Kidney epithelial cell (primary cell): ENCODE measurements at regions not wholly inside any gene's neighbourhood (a gene's known extent, or its start where the extent isn't known, plus 50 kb on each side); places are given as distances from the start of the nearest gene placed in this dataset.
"Not testable (repeated sequence)": the region's sequence is repeated elsewhere in the genome, so short reads cannot be mapped to it uniquely, and the experiment has no call there.

Experiments used
- DNase-seq: peaks from one replicate; pipeline ENCODE4 v3.0.0-alpha.2; 2010; ENCODE audit warnings: low read depth
- H3K27me3 ChIP-seq: 2 replicates; pipeline ENCODE4 v1.6.0; 2011; ENCODE audit warnings: low read length; ENCODE audit not compliant: control insufficient read depth, insufficient read depth
- H3K36me3 ChIP-seq: 2 replicates; pipeline ENCODE4 v1.5.1; 2011; ENCODE audit warnings: low read length; ENCODE audit not compliant: control insufficient read depth, insufficient read depth
- H3K4me3 ChIP-seq: 2 replicates; pipeline ENCODE4 v1.5.1; 2011; ENCODE audit warnings: low read depth, mild to moderate bottlenecking, control low read depth, low read length
- TF ChIP-seq, protein P1 (sequence below): IDR thresholded peaks from 2 replicates; pipeline ENCODE4 v1.5.1; 2011; ENCODE audit warnings: mild to moderate bottlenecking, moderate library complexity, low read length, control low read depth, inconsistent platforms; ENCODE audit not compliant: insufficient read depth, poor library complexity, severe bottlenecking

DNA sequence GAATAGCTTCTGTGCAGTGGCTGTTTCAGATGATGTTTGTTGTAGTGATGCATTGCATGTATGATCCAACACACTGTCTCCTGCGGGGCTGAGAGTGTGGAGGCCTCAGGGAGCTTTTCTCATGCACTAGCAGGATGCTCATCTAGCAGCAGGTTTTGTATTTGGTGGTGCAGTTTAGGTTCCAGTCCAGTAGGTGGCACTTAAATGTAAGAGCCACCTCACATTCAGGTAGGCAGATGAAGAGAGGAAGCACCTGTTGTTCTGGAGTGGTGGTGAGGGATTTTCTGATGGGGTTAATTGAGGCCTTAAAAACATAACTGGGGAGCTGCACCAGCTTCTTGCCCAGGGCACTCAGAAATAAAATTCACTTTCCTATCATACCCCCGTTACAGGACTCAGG lies 300.9 kb downstream of the SPIN4 start:
- no peak overlapping the region for H3K4me3 ChIP-seq
- H3K27me3 ChIP-seq: no peaks in the 10 kb centered on the region
- TF ChIP-seq, protein P1, sequence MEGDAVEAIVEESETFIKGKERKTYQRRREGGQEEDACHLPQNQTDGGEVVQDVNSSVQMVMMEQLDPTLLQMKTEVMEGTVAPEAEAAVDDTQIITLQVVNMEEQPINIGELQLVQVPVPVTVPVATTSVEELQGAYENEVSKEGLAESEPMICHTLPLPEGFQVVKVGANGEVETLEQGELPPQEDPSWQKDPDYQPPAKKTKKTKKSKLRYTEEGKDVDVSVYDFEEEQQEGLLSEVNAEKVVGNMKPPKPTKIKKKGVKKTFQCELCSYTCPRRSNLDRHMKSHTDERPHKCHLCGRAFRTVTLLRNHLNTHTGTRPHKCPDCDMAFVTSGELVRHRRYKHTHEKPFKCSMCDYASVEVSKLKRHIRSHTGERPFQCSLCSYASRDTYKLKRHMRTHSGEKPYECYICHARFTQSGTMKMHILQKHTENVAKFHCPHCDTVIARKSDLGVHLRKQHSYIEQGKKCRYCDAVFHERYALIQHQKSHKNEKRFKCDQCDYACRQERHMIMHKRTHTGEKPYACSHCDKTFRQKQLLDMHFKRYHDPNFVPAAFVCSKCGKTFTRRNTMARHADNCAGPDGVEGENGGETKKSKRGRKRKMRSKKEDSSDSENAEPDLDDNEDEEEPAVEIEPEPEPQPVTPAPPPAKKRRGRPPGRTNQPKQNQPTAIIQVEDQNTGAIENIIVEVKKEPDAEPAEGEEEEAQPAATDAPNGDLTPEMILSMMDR: no peak
- no peaks in the 10 kb centered on the region for H3K36me3 ChIP-seq
- no peak for DNase-seq

DNA sequence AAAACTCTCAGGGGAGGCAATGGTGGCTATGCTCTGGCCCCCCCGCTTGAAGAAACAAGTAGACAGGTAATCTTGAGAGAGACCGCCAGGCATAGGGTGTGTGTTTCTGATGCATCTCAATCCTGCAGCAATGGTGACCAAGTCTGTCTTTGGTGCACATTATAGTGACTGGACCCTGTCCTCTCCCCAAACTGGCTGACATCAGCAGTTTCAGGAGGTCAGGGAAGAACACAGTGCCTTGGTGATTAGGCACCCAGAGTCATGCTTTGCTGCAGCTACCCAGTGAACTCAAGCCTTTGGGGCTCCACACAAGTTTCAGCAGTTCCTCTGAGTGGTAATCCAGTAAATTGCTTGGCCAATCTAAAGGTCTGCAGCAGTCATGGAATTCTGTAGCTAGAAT lies 318.3 kb downstream of the SPIN4 start:
- no peaks in the 10 kb centered on the region for H3K27me3 ChIP-seq
- H3K36me3 ChIP-seq: no peaks in the 10 kb centered on the region
- DNase-seq: no peak
- TF ChIP-seq, protein P1: no peak
- H3K4me3 ChIP-seq: no peak overlapping the region

- Histone ChIP-seq H3K36me3 (no peaks in the 10 kb centered on the region), H3K27me3 (no peaks in the 10 kb centered on the region), H3K4me3 (no peak overlapping the region)
- no peak for DNase-seq
- TF ChIP-seq, protein P1: no peak
Observed at GRCh38 chrX:63013549-63013948, 337.6 kb downstream of the SPIN4 start.

GRCh38 chrX:63012574-63012973 lies 338.6 kb downstream of the SPIN4 start:
- TF ChIP-seq, protein P1: no peak
- H3K4me3 ChIP-seq: no peak overlapping the region
- DNase-seq: no peak
- H3K36me3 ChIP-seq: no peaks in the 10 kb centered on the region
- H3K27me3 ChIP-seq: no peaks in the 10 kb centered on the region

DNA sequence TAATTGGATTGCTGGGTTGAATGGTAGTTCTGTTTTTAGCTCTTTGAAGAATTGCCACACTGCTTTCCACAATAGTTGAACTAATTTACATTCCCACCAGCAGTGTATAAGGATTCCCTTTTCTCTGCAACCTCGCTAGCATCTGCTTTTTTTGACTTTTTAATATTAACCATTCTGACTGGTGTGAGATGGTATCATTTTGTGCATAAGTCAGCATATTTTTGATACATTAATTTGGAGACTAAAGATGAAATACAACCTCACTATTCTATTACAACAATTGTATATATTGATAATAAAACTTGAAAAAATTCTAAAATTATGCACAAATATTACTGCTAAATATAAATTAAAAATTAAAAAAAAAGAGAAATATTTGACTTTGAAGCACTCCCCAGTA lies 350.9 kb downstream of the SPIN4 start:
- not testable (repeated sequence) for H3K36me3 ChIP-seq, DNase-seq, H3K27me3 ChIP-seq, H3K4me3 ChIP-seq
